Middle frontal gyrus (tissue), 1 donor: ENCODE measurements at regions not wholly inside any gene's neighbourhood (a gene's known extent, or its start where the extent isn't known, plus 50 kb on each side); places are given as distances from the start of the nearest gene placed in this dataset.
"Not testable (repeated sequence)": the region's sequence is repeated elsewhere in the genome, so short reads cannot be mapped to it uniquely, and the experiment has no call there.

Source experiments
- DNase-seq: peaks from one replicate; pipeline ENCODE4 v3.0.0-alpha.2; 2015; ENCODE audit warnings: low spot score; ENCODE audit errors: extremely low spot score

GRCh38 chr4:89506866-89507491 lies 199.4 kb upstream of the GPRIN3 start:
- no peak for DNase-seq

- DNase-seq = no peak
Observed at GRCh38 chr4:89502581-89502980, 195.0 kb upstream of the GPRIN3 start.

- DNase-seq = no peak
Observed at GRCh38 chr4:89497517-89498308, 190.1 kb upstream of the GPRIN3 start.

GRCh38 chr4:89496851-89497250 lies 189.3 kb upstream of the GPRIN3 start:
- no peak for DNase-seq

DNA sequence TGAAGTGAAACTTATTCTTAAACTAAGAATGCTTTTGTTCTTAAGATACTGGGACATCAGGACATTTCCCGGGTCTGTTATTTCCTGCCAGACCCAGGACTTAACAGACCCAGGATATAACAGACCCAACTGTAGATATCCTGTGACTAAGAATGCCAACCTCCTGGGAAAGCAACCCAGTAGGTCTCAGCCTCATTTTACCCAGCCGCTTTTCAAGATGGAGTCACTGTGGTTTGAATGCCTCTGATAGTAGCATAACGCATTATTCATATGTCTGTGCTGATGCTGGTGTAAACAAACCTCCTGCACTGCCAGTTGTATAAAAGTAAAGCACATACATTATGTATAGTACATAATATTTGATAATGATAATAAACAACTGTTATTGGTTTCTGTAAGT lies 185.8 kb upstream of the GPRIN3 start:
- no peak for DNase-seq

GRCh38 chr4:89492581-89493071 lies 185.0 kb upstream of the GPRIN3 start:
- no peak for DNase-seq

GRCh38 chr4:89491761-89492160 lies 184.2 kb upstream of the GPRIN3 start:
- no peak for DNase-seq

- not testable (repeated sequence) for DNase-seq
Observed at GRCh38 chr4:89489921-89490431, 182.4 kb upstream of the GPRIN3 start.

GRCh38 chr4:89489338-89489771 lies 181.8 kb upstream of the GPRIN3 start:
- no peak for DNase-seq

GRCh38 chr4:89488736-89489135 lies 181.1 kb upstream of the GPRIN3 start:
- no peak for DNase-seq

DNA sequence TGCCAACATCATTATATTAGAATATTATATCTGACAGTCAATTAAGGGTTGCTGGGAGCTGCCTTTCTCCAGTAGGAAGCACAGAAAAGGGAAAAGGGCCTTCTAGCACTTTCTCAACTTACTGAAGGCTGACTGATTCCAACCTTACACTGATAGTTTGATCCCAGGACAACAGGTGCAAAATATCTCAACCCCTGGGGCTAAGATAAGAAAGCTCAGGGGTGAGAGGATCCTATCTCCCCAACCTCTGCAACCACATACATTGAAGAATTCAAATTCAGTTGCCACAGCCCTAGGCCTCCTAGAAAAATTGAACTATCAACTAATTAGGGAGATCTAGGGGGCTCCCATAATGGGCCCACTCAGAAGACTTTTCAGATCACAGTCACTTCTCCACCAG lies 179.1 kb upstream of the GPRIN3 start:
- no peak for DNase-seq

GRCh38 chr4:89486042-89486441 lies 178.4 kb upstream of the GPRIN3 start:
- no peak for DNase-seq

DNA sequence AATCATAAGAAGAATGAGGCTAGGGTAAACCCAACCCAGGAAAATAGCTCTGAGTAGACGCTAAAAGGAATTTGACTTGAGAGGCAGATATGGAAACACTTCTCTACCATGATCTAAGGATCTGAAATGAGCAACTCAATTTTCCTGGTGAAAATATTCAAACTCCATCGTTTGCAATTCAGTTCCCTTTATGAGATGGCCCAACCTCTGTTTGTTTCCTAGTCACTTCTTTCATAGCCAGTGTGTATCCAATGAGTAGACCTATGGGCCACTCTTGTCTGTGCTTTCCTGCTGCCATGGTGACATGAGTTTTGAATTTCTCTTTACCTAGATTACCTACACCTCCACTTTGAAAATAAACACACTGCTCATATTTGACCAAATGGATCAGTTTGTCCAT lies 176.2 kb upstream of the GPRIN3 start:
- DNase-seq = no peak

DNA sequence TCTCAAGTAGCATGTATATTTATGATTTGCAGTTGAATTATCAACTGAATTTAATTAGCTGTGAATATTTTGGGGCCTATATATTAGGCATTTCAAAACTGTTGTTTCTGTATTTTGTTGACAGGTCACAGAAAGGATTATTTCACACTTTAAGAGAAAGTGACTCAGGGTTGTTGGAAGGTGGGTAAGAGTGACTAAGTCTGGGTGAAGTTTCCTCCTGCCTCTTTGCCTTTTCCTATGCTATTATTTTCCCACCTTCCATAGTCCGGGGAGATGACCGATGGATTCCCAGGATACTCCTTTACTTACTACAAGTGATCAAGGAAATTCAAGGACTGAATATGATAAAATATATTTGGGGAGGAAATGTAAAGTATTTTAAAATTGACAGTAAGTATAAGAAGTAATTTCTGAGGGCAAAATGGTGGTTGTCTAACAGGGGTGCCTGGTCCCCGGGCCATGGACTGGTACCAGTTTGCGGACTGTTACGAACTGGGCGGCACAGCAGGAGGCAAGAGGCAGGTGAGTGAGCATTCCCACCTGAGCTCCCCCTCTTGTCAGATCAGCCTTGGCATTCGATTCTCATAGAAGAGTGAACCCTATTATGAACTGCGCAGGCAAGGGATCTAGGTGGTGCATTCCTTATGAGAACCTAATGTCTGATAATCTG lies 175.5 kb upstream of the GPRIN3 start:
- no peak for DNase-seq

DNA sequence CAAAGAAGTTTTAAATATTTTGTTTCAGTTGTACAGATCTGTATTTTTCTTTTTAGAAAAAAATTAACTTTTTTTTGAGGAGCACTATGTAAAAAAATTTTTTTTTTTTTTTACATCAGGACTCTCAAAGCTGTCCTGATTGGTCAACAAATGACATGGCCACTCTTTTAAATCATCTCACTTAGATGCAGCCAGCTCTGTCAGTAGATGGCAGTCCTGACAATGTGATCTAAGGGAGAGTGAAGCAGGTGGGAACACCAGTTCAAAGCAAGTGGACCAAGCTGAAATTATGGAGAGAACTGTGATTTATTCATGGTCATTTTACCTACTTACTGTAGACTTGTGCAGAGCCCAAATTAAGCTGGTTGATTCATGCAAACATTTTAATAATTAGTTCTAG lies 174.7 kb upstream of the GPRIN3 start:
- no peak for DNase-seq

DNA sequence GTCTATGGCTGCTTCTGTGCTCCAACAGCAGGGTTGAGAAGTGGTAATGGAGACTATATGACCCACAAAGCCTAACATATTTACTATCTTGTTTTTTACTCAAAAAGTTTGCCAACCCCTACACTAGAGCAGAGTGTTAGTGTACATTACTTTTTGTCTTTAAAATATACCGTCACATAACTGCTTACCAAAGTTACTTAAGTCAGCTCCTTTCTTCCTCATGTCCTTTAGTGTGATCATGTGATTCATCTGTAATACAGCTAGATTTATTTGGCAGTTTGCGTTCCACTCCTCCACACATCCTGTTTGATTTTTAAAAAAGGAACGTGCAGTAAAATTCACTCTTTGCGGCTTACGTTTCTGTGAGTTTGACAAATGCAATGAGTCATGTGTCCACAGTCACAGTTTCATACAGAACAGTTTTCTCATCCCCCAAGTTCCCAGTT lies 162.4 kb upstream of the GPRIN3 start:
- DNase-seq = no peak

DNA sequence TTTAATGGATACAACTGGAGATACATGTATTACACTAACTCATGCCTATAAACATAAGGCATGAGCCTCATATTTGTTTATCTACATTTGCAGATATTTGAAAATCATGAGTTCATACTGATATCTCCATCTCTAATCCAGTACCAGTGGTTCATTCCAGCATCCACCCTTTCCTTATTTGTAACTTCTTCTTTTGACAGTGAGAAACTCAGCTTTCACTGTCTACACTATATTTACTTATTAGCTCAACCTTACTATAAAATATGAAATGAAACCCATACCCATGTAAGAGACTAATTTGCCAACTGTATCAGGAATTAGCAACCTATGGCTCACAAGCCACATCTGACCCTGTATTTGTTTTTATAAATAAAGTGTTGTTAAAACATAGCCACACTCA lies 161.9 kb upstream of the GPRIN3 start:
- DNase-seq = no peak

GRCh38 chr4:89468602-89469001 lies 161.0 kb upstream of the GPRIN3 start:
- no peak for DNase-seq

GRCh38 chr4:89463341-89463740 lies 155.7 kb upstream of the GPRIN3 start:
- DNase-seq = no peak

GRCh38 chr4:89447543-89447942 lies 139.9 kb upstream of the GPRIN3 start:
- no peak for DNase-seq

DNA sequence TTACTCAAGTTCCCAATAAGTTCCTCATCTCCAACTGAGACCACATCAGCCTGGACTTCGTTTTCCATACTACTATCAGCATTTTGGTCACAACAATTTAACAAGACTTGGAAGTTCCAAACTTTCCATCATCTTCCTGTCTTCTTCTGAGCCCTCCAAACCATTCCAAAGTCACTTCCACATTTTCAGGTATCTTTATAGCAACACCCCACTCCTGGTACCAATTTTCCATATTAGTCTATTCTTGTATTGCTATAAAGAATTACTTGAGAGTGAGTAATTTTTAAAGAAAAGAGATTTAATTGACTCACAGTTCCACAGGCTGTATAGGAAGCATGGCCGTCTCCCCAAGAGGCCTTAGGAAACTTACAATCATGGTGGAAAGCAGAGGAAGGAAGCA lies 138.6 kb upstream of the GPRIN3 start:
- DNase-seq = no peak

DNA sequence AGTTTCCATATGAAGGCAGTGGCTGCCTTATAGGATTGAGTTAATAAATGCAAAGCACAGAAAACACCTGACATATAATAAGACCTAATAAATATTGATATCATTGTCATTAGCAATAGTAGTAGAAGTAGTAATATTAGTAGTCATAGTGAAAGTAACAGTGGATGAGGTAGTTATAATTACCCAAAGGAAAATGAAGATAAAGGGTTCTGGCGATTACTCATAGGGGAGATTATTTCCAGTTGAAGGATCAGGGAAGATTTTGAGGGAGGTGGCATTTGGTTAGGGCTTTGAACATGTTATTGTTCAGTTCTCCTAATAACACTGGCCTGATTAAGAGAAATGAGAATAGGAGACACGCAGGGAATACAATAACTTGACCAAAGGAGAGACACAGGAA lies 131.9 kb upstream of the GPRIN3 start:
- DNase-seq = no peak
